ENCODE measurements at regions not wholly inside any gene's neighbourhood (a gene's known extent, or its start where the extent isn't known, plus 50 kb on each side); places are given as distances from the start of the nearest gene placed in this dataset.
A peak's percentile ranks its signal among the peaks of the same experiment; 100 is the strongest.
"Not testable (repeated sequence)": the region's sequence is repeated elsewhere in the genome, so short reads cannot be mapped to it uniquely, and the experiment has no call there.

DNA sequence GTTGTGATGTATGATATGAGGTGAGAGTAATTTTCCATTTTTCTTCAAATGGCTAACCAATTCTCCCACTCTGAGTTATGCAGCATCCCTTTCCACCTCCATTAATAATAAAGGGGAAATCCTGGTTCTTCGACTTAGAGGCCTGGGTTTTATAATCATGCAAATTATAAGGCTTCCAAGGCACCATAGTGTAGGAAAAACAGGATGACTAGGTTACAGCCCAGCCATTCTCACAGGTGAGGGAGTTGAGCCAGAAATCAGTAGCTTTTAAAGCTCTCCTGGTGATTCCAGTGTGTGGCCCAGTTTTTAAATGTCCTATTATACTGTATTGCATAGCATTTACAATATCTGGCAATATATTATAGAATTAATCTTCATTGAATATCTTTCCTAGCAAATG lies 203.1 kb downstream of the ARHGEF9 start:
- no peak for DNase-seq (ENCODE audit: low read depth)
- TF ChIP-seq, protein P1, sequence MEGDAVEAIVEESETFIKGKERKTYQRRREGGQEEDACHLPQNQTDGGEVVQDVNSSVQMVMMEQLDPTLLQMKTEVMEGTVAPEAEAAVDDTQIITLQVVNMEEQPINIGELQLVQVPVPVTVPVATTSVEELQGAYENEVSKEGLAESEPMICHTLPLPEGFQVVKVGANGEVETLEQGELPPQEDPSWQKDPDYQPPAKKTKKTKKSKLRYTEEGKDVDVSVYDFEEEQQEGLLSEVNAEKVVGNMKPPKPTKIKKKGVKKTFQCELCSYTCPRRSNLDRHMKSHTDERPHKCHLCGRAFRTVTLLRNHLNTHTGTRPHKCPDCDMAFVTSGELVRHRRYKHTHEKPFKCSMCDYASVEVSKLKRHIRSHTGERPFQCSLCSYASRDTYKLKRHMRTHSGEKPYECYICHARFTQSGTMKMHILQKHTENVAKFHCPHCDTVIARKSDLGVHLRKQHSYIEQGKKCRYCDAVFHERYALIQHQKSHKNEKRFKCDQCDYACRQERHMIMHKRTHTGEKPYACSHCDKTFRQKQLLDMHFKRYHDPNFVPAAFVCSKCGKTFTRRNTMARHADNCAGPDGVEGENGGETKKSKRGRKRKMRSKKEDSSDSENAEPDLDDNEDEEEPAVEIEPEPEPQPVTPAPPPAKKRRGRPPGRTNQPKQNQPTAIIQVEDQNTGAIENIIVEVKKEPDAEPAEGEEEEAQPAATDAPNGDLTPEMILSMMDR (IDR thresholded peaks at IDR 0.05; ENCODE audit: low read length, missing control alignments): no peak
- H3K4me3 ChIP-seq (replicated peaks; ENCODE audit: low read depth, low read length): no peak overlapping the region

GRCh38 chrX:63581398-63581797 lies 203.6 kb downstream of the ARHGEF9 start:
- TF ChIP-seq, protein P1 (IDR thresholded peaks at IDR 0.05; ENCODE audit: low read length, missing control alignments): no peak
- H3K4me3 ChIP-seq (replicated peaks; ENCODE audit: low read depth, low read length): no peak overlapping the region

DNA sequence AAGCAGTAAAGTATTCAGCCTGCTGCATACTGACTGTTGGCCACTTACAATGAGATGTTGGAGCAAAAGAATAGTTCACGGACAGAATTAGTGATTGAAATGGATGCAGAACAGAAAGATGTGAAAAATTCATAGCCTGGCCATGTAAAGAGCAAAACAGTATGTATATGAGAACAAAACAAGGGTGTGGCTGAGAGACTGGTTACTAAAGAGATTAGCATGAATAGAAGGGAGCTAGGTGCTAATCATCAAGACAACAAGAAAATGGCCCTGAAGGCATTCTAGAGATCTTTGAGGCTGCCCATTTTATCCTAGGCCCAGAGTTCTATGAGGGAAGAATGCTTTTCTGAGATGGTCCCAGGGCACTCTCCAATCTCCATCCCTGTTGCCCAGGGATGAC lies 208.5 kb downstream of the ARHGEF9 start:
- TF ChIP-seq, protein P1 (IDR thresholded peaks at IDR 0.05; ENCODE audit: low read length, missing control alignments): no peak
- H3K4me3 ChIP-seq (replicated peaks; ENCODE audit: low read depth, low read length): no peak overlapping the region
- no peak for DNase-seq (ENCODE audit: low read depth)

More at GRCh38 chrX:63581398-63581797, 203.6 kb downstream of the ARHGEF9 start:
- no peak for DNase-seq (ENCODE audit: low read depth)

GRCh38 chrX:63575700-63576099 lies 209.3 kb downstream of the ARHGEF9 start:
- DNase-seq (ENCODE audit: low read depth); H3K4me3 ChIP-seq (replicated peaks; ENCODE audit: low read depth, low read length): not testable (repeated sequence)

DNA sequence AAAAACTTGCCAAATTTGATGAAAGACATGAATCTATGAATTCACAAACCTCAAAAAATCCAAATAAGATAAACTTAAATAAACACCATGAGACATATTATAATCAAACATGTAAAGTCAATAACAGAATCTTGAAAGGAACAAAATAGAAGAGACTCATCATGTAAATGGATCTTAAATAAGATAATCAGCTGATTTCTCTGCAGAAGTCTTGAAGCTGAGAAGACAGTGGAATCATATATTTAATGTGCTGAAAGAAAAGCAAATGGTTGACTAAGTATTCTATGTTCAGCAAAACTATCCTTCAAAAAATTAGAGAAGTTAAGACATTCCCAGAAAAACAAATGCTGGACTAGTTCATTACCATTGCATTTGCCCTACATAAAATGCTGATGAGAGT lies 215.7 kb upstream of the SPIN4 start:
- TF ChIP-seq, protein P1 (IDR thresholded peaks at IDR 0.05; ENCODE audit: low read length, missing control alignments): no peak
- DNase-seq (ENCODE audit: low read depth): no peak
- H3K4me3 ChIP-seq (replicated peaks; ENCODE audit: low read depth, low read length): no peak overlapping the region

DNA sequence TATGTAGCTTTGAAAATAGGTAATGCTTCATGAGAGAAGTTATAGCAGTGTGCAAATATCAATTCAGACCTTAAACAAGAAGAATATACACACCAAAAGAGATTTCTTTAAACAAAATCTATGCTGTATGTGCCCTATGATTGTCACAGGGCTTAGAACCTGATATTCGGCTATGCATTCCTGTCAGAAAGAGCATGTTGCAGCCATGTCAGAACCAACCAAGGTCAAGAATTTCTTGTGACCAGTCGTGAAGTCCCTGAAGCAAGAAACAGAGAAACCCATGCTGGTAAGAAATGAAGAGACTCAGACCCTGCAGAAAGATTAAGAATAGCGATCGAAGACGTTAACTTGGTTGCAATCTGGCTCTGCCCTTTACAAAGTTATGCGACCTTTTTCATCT lies 210.3 kb upstream of the SPIN4 start:
- no peak for DNase-seq (ENCODE audit: low read depth)
- TF ChIP-seq, protein P1 (IDR thresholded peaks at IDR 0.05; ENCODE audit: low read length, missing control alignments): no peak
- H3K4me3 ChIP-seq (replicated peaks; ENCODE audit: low read depth, low read length): peak overlapping the region; percentile 84

GRCh38 chrX:63560601-63561218 lies 209.6 kb upstream of the SPIN4 start:
- TF ChIP-seq, protein P1 (IDR thresholded peaks at IDR 0.05; ENCODE audit: low read length, missing control alignments): no peak
- DNase-seq (ENCODE audit: low read depth): peak; percentile 78
- H3K4me3 ChIP-seq (replicated peaks; ENCODE audit: low read depth, low read length): peak overlapping the region; percentile 84

All from fibroblast of pulmonary artery (primary cell).